CD14-positive monocyte (primary cell): ENCODE measurements at regions not wholly inside any gene's neighbourhood (a gene's known extent, or its start where the extent isn't known, plus 50 kb on each side); places are given as distances from the start of the nearest gene placed in this dataset.
A peak's percentile ranks its signal among the peaks of the same experiment; 100 is the strongest.

ENCODE experiments used
- DNase-seq, 3 donors: peaks; one replicate each; pipeline ENCODE4 v3.0.0-alpha.2; 2011 to 2022
- H2AFZ ChIP-seq: 2 replicates; pipeline ENCODE4 v1.6.0; 2012; ENCODE audit warnings: mild to moderate bottlenecking, low read depth, low read length, inconsistent platforms; ENCODE audit not compliant: insufficient read depth, poor library complexity, severe bottlenecking
- H3K27ac ChIP-seq, 2 donors: 1 replicate in 1 of 2; 2 replicates in 1 of 2; pipeline ENCODE4 v1.5.1; 2012 to 2013; ENCODE audit warnings: low read length in 2 of 2, control low read depth in 1 of 2, inconsistent platforms in 1 of 2, low read depth in 1 of 2, mild to moderate bottlenecking in 1 of 2
- H3K27me3 ChIP-seq, 2 donors: one replicate each; pipeline versions ENCODE4 v1.6.0 to v1.6.1; 2011 to 2013; ENCODE audit warnings: low read length in 2 of 2; ENCODE audit not compliant: control insufficient read depth in 2 of 2, insufficient read depth in 2 of 2
- H3K36me3 ChIP-seq, 2 donors: replicated peaks in 1 of 2; 1 replicate in 1 of 2; 2 replicates in 1 of 2; pipeline versions ENCODE4 v1.5.1 to v1.6.1; 2012 to 2013; ENCODE audit warnings: low read length in 2 of 2, control low read depth in 1 of 2, inconsistent platforms in 1 of 2, mild to moderate bottlenecking in 1 of 2; ENCODE audit not compliant: insufficient read depth in 2 of 2, control insufficient read depth in 1 of 2
- H3K4me1 ChIP-seq, 2 donors: 1 replicate in 1 of 2; 2 replicates in 1 of 2; pipeline versions ENCODE4 v1.5.1 to v1.6.1; 2012 to 2013; ENCODE audit warnings: low read length in 2 of 2, control low read depth in 1 of 2, inconsistent platforms in 1 of 2, mild to moderate bottlenecking in 1 of 2, moderate library complexity in 1 of 2; ENCODE audit not compliant: insufficient read depth in 2 of 2, control insufficient read depth in 1 of 2
- H3K4me2 ChIP-seq: replicated peaks from 2 replicates; pipeline ENCODE3; 2012; ENCODE audit warnings: low read length, moderate library complexity, mild to moderate bottlenecking; ENCODE audit not compliant: poor library complexity, severe bottlenecking; ENCODE audit errors: extremely low read depth
- H3K4me3 ChIP-seq, 3 experiments: fragments of 200-600 bp in 1 of 3; sonication (generic) in 1 of 3; replicated peaks in 1 of 3; 1 replicate in 2 of 3; 2 replicates in 1 of 3; pipeline ENCODE4 v1.5.1; 2011 to 2013; ENCODE audit warnings: low read length in 3 of 3, mild to moderate bottlenecking in 3 of 3, control low read depth in 2 of 3, low read depth in 2 of 3, inconsistent platforms in 1 of 3, moderate library complexity in 1 of 3
- H3K79me2 ChIP-seq: 2 replicates; pipeline ENCODE4 v1.6.0; 2012; ENCODE audit warnings: mild to moderate bottlenecking, control low read depth, inconsistent platforms, low read length, moderate library complexity; ENCODE audit not compliant: insufficient read depth
- H3K9ac ChIP-seq: 2 replicates; pipeline ENCODE4 v1.6.0; 2017; ENCODE audit warnings: low read length, mild to moderate bottlenecking; ENCODE audit not compliant: insufficient read depth, poor library complexity, severe bottlenecking
- H3K9me3 ChIP-seq, 2 donors: replicated peaks in 1 of 2; 1 replicate in 1 of 2; 2 replicates in 1 of 2; pipeline versions ENCODE4 v1.5.1 to v1.6.1; 2012 to 2013; ENCODE audit warnings: low read length in 2 of 2, control low read depth in 1 of 2; ENCODE audit not compliant: control insufficient read depth in 1 of 2, insufficient read depth in 1 of 2
- H4K20me1 ChIP-seq: 2 replicates; pipeline ENCODE4 v1.6.0; 2012; ENCODE audit warnings: mild to moderate bottlenecking, low read length, control low read depth, moderate library complexity; ENCODE audit not compliant: insufficient read depth
- H3K27ac Mint-ChIP-seq, 7 donors: one replicate each; pipeline ENCODE4 v1.8.0; 2020; ENCODE audit warnings: mild to moderate bottlenecking in 7 of 7, mixed read lengths in 7 of 7, moderate library complexity in 6 of 7, inconsistent platforms in 2 of 7
- H3K27me3 Mint-ChIP-seq, 3 donors: one replicate each; pipeline ENCODE4 v1.8.0; 2021 to 2022; ENCODE audit warnings: low read depth in 3 of 3, mild to moderate bottlenecking in 3 of 3, mixed read lengths in 3 of 3, moderate library complexity in 3 of 3, inconsistent platforms in 1 of 3
- H3K36me3 Mint-ChIP-seq, 2 donors: one replicate each; pipeline ENCODE4 v1.8.0; 2020; ENCODE audit warnings: mixed read lengths in 2 of 2, inconsistent platforms in 1 of 2, mild to moderate bottlenecking in 1 of 2
- H3K4me1 Mint-ChIP-seq: one replicate; pipeline ENCODE4 v1.8.0; 2020; ENCODE audit warnings: mild to moderate bottlenecking, mixed read lengths
- H3K4me3 Mint-ChIP-seq, 2 donors: one replicate each; pipeline ENCODE4 v1.8.0; 2020; ENCODE audit warnings: mild to moderate bottlenecking in 2 of 2, mixed read lengths in 2 of 2, moderate library complexity in 1 of 2
- H3K9me3 Mint-ChIP-seq, 7 donors: one replicate each; pipeline ENCODE4 v1.8.0; 2020 to 2022; ENCODE audit warnings: mixed read lengths in 7 of 7, mild to moderate bottlenecking in 6 of 7, moderate library complexity in 6 of 7, inconsistent platforms in 2 of 7
- whole genome bisulfite sequencing: methylation state at CpG from one replicate; pipeline ENCODE4 v1.1.5; 2013; ENCODE audit warnings: missing lambda C conversion rate; ENCODE audit not compliant: insufficient coverage; 5-methylcytosine and 5-hydroxymethylcytosine counted together
- intact Hi-C, 2 donors: fragments of 100-400 bp; cut with micrococcal nuclease; formaldehyde crosslinking; loops; one replicate each; pipeline versions ENCODE4 v1.15.0 to v1.15.1; 2023
- TF ChIP-seq, protein P1 (sequence below): fragments of 200-600 bp; IDR thresholded peaks from one replicate; pipeline ENCODE4 v1.8.0; 2022; ENCODE audit warnings: antibody characterized with exemption, mild to moderate bottlenecking

DNA sequence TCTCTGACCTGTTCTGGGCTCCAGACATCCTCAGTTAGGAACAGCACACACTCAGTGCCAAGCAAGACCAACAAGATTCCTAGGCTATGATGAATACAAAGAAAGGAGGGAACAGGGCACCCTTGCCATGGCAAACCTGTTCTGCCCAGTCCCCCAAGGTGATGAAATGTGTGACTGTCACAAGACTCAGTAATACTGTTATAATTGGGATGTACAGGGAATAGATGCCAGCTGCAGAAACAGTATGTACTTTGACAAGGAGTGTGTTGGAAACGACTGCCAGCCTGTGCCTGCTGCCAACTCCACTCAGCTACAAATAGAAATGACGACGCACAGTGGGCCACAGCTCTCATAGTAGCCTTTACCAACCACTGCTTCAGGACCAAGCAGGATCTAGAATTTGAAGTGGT lies 453.0 kb downstream of the EFNA5 start:
- TF ChIP-seq, protein P1, sequence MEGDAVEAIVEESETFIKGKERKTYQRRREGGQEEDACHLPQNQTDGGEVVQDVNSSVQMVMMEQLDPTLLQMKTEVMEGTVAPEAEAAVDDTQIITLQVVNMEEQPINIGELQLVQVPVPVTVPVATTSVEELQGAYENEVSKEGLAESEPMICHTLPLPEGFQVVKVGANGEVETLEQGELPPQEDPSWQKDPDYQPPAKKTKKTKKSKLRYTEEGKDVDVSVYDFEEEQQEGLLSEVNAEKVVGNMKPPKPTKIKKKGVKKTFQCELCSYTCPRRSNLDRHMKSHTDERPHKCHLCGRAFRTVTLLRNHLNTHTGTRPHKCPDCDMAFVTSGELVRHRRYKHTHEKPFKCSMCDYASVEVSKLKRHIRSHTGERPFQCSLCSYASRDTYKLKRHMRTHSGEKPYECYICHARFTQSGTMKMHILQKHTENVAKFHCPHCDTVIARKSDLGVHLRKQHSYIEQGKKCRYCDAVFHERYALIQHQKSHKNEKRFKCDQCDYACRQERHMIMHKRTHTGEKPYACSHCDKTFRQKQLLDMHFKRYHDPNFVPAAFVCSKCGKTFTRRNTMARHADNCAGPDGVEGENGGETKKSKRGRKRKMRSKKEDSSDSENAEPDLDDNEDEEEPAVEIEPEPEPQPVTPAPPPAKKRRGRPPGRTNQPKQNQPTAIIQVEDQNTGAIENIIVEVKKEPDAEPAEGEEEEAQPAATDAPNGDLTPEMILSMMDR: no peak
- Histone ChIP-seq H4K20me1 (no peaks in the 10 kb centered on the region), H3K27me3 (no peaks in the 10 kb centered on the region), H3K4me1 (no peaks in the 10 kb centered on the region), H3K4me2 (no peak overlapping the region), H3K9me3 (no peaks in the 10 kb centered on the region), H3K27ac (no peak overlapping the region), H3K36me3 (no peaks in the 10 kb centered on the region), H3K79me2 (no peaks in the 10 kb centered on the region), H3K4me3 (no peak overlapping the region), H3K9ac (no peak overlapping the region), H2AFZ (no peak overlapping the region)
- no peaks in the 10 kb centered on the region for H3K4me1 Mint-ChIP-seq
- H3K27me3 Mint-ChIP-seq: peaks cover 0 to 4% (median 0%) of the 10 kb centered on the region in 3 donors
- no peak overlapping the region for H3K27ac Mint-ChIP-seq
- peaks cover 0 to 2% (median 0%) of the 10 kb centered on the region in 7 donors for H3K9me3 Mint-ChIP-seq
- intact Hi-C loops: no loop called here
- no peaks in the 10 kb centered on the region for H3K36me3 Mint-ChIP-seq
- H3K4me3 Mint-ChIP-seq: no peak overlapping the region
- DNase-seq: no peak
- 85% methylated on average over 2 of the region's 3 CpGs for WGBS

DNA sequence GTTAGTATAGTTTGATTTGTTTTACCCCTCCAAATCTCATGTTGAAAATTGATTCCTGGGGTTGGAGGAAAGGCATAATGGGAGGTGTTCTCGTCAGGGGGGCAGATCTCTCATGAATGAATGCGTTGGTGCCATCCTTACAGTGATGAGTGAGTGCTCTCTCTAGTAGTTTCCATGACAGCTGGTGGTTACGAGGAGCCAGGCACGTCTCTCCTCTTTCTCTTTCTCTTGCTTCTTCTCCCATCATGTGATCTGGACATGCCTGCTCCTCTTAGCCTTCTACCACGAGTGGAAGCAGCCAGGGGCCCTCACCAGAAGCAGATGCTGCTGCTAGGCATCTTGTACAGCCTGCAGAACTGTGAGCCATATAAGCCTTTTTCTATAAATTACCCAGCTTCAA lies 454.1 kb downstream of the EFNA5 start:
- DNase-seq: no peak
- 88% methylated on average over 2 of the region's 5 CpGs for whole genome bisulfite sequencing
- H2AFZ ChIP-seq: no peak overlapping the region
- H3K27me3 ChIP-seq: no peaks in the 10 kb centered on the region
- no peaks in the 10 kb centered on the region for H3K4me1 ChIP-seq
- no peak overlapping the region for H3K4me2 ChIP-seq
- intact Hi-C loops: no loop called here
- Mint-ChIP-seq H3K27me3 (peaks cover 0 to 4% (median 0%) of the 10 kb centered on the region in 3 donors), H3K27ac (peak overlapping the region in 1 of 7 donors; percentile 29), H3K9me3 (peaks cover 0 to 2% (median 0%) of the 10 kb centered on the region in 7 donors), H3K4me3 (no peak overlapping the region), H3K36me3 (no peaks in the 10 kb centered on the region), H3K4me1 (no peaks in the 10 kb centered on the region)
- H3K9ac ChIP-seq: no peak overlapping the region
- no peaks in the 10 kb centered on the region for H3K79me2 ChIP-seq
- TF ChIP-seq, protein P1: no peak
- H3K36me3 ChIP-seq: no peaks in the 10 kb centered on the region
- H3K27ac ChIP-seq: no peak overlapping the region
- H4K20me1 ChIP-seq: no peaks in the 10 kb centered on the region
- no peaks in the 10 kb centered on the region for H3K9me3 ChIP-seq
- no peak overlapping the region for H3K4me3 ChIP-seq
